ENCODE measurements at regions not wholly inside any gene's neighbourhood (a gene's known extent, or its start where the extent isn't known, plus 50 kb on each side); places are given as distances from the start of the nearest gene placed in this dataset.

DNA sequence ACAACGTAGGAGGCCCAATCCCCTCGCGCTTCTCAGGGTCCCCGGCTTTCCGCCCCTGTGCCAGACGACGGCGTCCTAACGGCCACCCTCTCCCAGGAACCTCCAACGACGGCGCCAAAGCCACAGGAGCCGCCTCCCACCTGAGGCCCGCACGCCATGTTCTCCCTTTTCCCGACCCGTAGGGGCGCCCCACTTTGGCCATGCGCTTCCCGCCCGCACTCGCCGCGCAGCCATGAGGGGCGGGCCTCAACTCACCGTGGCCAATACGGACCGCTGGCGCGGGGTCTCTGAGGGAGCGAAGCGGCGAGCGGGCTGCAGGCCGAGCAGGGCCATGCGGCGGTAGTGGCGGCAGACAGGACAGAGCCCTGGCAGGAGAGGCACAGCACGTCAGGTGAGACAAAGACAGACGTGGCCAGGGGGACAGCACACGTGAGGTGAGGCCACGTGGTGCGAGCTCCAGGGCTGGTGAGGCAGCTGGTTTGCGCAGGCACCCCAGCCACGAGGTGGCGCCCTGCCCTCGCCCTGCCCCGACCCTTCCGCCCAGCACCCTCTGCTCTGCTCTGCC is 1005.5 kb upstream of the PTPRD start:
- Histone ChIP-seq H3K27ac (no peak overlapping the region), H3K27me3 (replicated peaks) (no peaks in the 10 kb centered on the region), H3K4me3 (ENCODE audit: low read depth, low read length) (no peak overlapping the region), H3K36me3 (replicated peaks) (no peaks in the 10 kb centered on the region)
- no peak for DNase-seq
- no peak for TF ChIP-seq CTCF (IDR thresholded peaks at IDR 0.05; ENCODE audit: low read depth, low read length, missing control alignments)
- in situ Hi-C loops (cut with HindIII; ENCODE audit: low pct_ligation_motif_present, low sequenced_read_pairs) = no loop called here

GRCh38 chr9:11632691-11633090 is 1019.9 kb upstream of the PTPRD start:
- in situ Hi-C loops (cut with HindIII; ENCODE audit: low pct_ligation_motif_present, low sequenced_read_pairs) = no loop called here
- Histone ChIP-seq H3K4me3 (ENCODE audit: low read depth, low read length) (no peak overlapping the region), H3K27me3 (replicated peaks) (no peaks in the 10 kb centered on the region), H3K36me3 (replicated peaks) (no peaks in the 10 kb centered on the region), H3K27ac (no peak overlapping the region)
- DNase-seq = no peak
- no peak for TF ChIP-seq CTCF (IDR thresholded peaks at IDR 0.05; ENCODE audit: low read depth, low read length, missing control alignments)

- TF ChIP-seq CTCF (IDR thresholded peaks at IDR 0.05; ENCODE audit: low read depth, low read length, missing control alignments) = no peak
- in situ Hi-C loops (cut with HindIII; ENCODE audit: low pct_ligation_motif_present, low sequenced_read_pairs) = no loop called here
- no peak for DNase-seq
- no peak overlapping the region for H3K4me3 ChIP-seq (ENCODE audit: low read depth, low read length)
- H3K27me3 ChIP-seq (replicated peaks) = no peaks in the 10 kb centered on the region
- H3K36me3 ChIP-seq (replicated peaks) = no peaks in the 10 kb centered on the region
- no peak overlapping the region for H3K27ac ChIP-seq
Measured at GRCh38 chr9:11646831-11647230, 1034.0 kb upstream of the PTPRD start.

DNA sequence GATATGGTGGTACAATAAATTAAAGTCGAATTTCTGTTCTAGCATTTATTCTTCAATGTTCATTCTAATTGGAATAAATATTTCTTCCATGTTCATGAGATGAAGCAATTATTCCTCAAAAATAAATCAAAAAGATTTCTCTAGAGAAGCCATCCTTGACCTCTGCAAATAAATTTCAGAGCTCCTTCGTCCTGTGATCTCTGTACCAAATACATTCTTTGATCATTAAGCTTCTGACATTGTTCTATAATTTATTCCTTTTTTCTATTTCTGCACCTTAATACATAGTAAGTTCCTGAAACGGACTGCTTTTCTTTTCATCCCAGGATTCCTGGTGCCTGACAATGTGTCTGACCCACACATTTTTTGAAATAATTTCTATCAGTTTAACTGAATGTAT is 1039.3 kb upstream of the TYRP1 start:
- Histone ChIP-seq H3K27ac (no peak overlapping the region), H3K36me3 (replicated peaks) (no peaks in the 10 kb centered on the region), H3K27me3 (replicated peaks) (no peaks in the 10 kb centered on the region), H3K4me3 (ENCODE audit: low read depth, low read length) (no peak overlapping the region)
- no peak for DNase-seq
- TF ChIP-seq CTCF (IDR thresholded peaks at IDR 0.05; ENCODE audit: low read depth, low read length, missing control alignments) = no peak
- in situ Hi-C loops (cut with HindIII; ENCODE audit: low pct_ligation_motif_present, low sequenced_read_pairs) = no loop called here

- Histone ChIP-seq H3K27me3 (replicated peaks) (no peaks in the 10 kb centered on the region), H3K36me3 (replicated peaks) (no peaks in the 10 kb centered on the region), H3K27ac (no peak overlapping the region), H3K4me3 (ENCODE audit: low read depth, low read length) (no peak overlapping the region)
- no peak for TF ChIP-seq CTCF (IDR thresholded peaks at IDR 0.05; ENCODE audit: low read depth, low read length, missing control alignments)
- in situ Hi-C loops (cut with HindIII; ENCODE audit: low pct_ligation_motif_present, low sequenced_read_pairs) = no loop called here
- no peak for DNase-seq
Measured at GRCh38 chr9:11663913-11664312, 1029.3 kb upstream of the TYRP1 start.

- in situ Hi-C loops (cut with HindIII; ENCODE audit: low pct_ligation_motif_present, low sequenced_read_pairs) = no loop called here
- Histone ChIP-seq H3K27me3 (replicated peaks) (no peaks in the 10 kb centered on the region), H3K27ac (no peak overlapping the region), H3K36me3 (replicated peaks) (no peaks in the 10 kb centered on the region), H3K4me3 (ENCODE audit: low read depth, low read length) (no peak overlapping the region)
- TF ChIP-seq CTCF (IDR thresholded peaks at IDR 0.05; ENCODE audit: low read depth, low read length, missing control alignments) = no peak
- DNase-seq = no peak
Measured at GRCh38 chr9:11676821-11677220, 1016.4 kb upstream of the TYRP1 start.
